IMR-90 (cell line): ENCODE measurements at regions not wholly inside any gene's neighbourhood (a gene's known extent, or its start where the extent isn't known, plus 50 kb on each side); places are given as distances from the start of the nearest gene placed in this dataset.

ENCODE experiments used
- CHD1 ChIP-seq: IDR thresholded peaks from 2 replicates; pipeline ENCODE4 v1.6.1; 2012; ENCODE audit warnings: low read depth, low read length, improper control_type of control experiment
- RCOR1 ChIP-seq: IDR thresholded peaks from 2 replicates; pipeline ENCODE4 v1.6.1; 2012; ENCODE audit warnings: mild to moderate bottlenecking, low read length, improper control_type of control experiment; ENCODE audit not compliant: insufficient replicate concordance
- TF ChIP-seq, protein P1 (sequence below): conservative IDR thresholded peaks from 2 replicates; pipeline ENCODE4 v1.5.1; 2012; ENCODE audit warnings: mild to moderate bottlenecking, low read depth, low read length, improper control_type of control experiment

DNA sequence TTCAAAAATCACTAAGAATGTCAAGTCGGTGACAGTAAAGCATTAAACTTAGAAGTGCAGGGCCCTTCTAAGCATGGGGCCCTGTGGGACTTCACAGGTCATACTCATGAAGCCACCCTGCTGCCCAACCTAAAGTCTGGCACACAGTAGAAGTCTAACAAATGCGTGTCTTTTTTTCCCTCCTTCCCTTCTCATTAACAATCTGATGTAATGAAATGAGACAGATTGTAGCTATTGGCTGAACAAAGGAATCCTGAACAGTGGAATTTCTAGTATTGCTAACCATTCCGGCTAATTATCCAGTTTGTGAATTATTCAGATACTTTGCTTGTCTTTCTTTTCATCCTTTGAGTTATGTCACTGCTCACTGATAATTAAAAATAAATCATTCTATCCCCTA, 369.9 kb downstream of the WDR11 start:
- TF ChIP-seq, protein P1, sequence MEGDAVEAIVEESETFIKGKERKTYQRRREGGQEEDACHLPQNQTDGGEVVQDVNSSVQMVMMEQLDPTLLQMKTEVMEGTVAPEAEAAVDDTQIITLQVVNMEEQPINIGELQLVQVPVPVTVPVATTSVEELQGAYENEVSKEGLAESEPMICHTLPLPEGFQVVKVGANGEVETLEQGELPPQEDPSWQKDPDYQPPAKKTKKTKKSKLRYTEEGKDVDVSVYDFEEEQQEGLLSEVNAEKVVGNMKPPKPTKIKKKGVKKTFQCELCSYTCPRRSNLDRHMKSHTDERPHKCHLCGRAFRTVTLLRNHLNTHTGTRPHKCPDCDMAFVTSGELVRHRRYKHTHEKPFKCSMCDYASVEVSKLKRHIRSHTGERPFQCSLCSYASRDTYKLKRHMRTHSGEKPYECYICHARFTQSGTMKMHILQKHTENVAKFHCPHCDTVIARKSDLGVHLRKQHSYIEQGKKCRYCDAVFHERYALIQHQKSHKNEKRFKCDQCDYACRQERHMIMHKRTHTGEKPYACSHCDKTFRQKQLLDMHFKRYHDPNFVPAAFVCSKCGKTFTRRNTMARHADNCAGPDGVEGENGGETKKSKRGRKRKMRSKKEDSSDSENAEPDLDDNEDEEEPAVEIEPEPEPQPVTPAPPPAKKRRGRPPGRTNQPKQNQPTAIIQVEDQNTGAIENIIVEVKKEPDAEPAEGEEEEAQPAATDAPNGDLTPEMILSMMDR, result no peak
- no peak for TF ChIP-seq RCOR1
- TF ChIP-seq CHD1, result no peak
